MCF 10A (cell line): ENCODE measurements at regions not wholly inside any gene's neighbourhood (a gene's known extent, or its start where the extent isn't known, plus 50 kb on each side); places are given as distances from the start of the nearest gene placed in this dataset.
A peak's percentile ranks its signal among the peaks of the same experiment; 100 is the strongest.
"Not testable (repeated sequence)": the region's sequence is repeated elsewhere in the genome, so short reads cannot be mapped to it uniquely, and the experiment has no call there.

Experiments
- BruUV-seq: library from RNA; stranded (reverse); fragments of 400-500 nt; replicated peaks from 2 replicates; lab custom pipeline; 2021; lab: Mats Ljungman, UMichigan
- CTCF ChIA-PET: fragments of 300-600 bp; sonication (Branson Sonifier 250); formaldehyde crosslinking; extraction: SDS; loops from one replicate; lab custom pipeline; 2021; ENCODE audit warnings: antibody characterized with exemption, inconsistent platforms; lab: Yijun Ruan, JAX
- POLR2A ChIA-PET: fragments of 300-600, 350-650 bp; sonication (Branson Sonifier 250); formaldehyde crosslinking; extraction: SDS; loops from one replicate; lab custom pipeline; 2020; ENCODE audit warnings: antibody characterized with exemption, inconsistent platforms; lab: Yijun Ruan, JAX
- DNase-seq: peaks from one replicate; pipeline ENCODE4 v3.0.0-alpha.2; 2018; ENCODE audit not compliant: unreplicated experiment
- H3K27ac Mint-ChIP-seq: one replicate; pipeline ENCODE4 v1.8.0; 2022; ENCODE audit warnings: mild to moderate bottlenecking, low read depth, mixed read lengths; ENCODE audit not compliant: unreplicated experiment
- H3K27me3 Mint-ChIP-seq: one replicate; pipeline ENCODE4 v1.8.0; 2022; ENCODE audit warnings: mixed read lengths; ENCODE audit not compliant: insufficient read depth, unreplicated experiment
- H3K36me3 Mint-ChIP-seq: one replicate; pipeline ENCODE4 v1.8.0; 2022; ENCODE audit warnings: mild to moderate bottlenecking, moderate library complexity, mixed read lengths; ENCODE audit not compliant: insufficient read depth, unreplicated experiment
- H3K4me1 Mint-ChIP-seq: one replicate; pipeline ENCODE4 v1.8.0; 2022; ENCODE audit warnings: mixed read lengths; ENCODE audit not compliant: insufficient read depth, unreplicated experiment
- H3K4me3 Mint-ChIP-seq: one replicate; pipeline ENCODE4 v1.8.0; 2022; ENCODE audit warnings: mild to moderate bottlenecking, moderate library complexity, mixed read lengths; ENCODE audit not compliant: unreplicated experiment
- H3K9me3 Mint-ChIP-seq: one replicate; pipeline ENCODE4 v1.8.0; 2022; ENCODE audit warnings: mixed read lengths; ENCODE audit not compliant: unreplicated experiment
- intact Hi-C: fragments of 100-400 bp; cut with micrococcal nuclease; formaldehyde crosslinking; loops from 2 replicates; pipeline ENCODE4 v1.14.1; 2022
- TF ChIP-seq, protein P1 (sequence below): fragments of 200-600 bp; IDR thresholded peaks from one replicate; pipeline ENCODE4 v1.8.0; 2022; ENCODE audit warnings: antibody characterized with exemption, mild to moderate bottlenecking; ENCODE audit not compliant: unreplicated experiment

GRCh38 chr10:3255075-3255474 lies 82.5 kb upstream of the PITRM1 start:
- H3K36me3 Mint-ChIP-seq: peaks cover 6% of the 10 kb centered on the region
- DNase-seq: no peak
- no TSS peak for BruUV-seq
- no peak overlapping the region for H3K4me3 Mint-ChIP-seq
- no peaks in the 10 kb centered on the region for H3K4me1 Mint-ChIP-seq
- intact Hi-C loops: no loop called here
- TF ChIP-seq, protein P1, sequence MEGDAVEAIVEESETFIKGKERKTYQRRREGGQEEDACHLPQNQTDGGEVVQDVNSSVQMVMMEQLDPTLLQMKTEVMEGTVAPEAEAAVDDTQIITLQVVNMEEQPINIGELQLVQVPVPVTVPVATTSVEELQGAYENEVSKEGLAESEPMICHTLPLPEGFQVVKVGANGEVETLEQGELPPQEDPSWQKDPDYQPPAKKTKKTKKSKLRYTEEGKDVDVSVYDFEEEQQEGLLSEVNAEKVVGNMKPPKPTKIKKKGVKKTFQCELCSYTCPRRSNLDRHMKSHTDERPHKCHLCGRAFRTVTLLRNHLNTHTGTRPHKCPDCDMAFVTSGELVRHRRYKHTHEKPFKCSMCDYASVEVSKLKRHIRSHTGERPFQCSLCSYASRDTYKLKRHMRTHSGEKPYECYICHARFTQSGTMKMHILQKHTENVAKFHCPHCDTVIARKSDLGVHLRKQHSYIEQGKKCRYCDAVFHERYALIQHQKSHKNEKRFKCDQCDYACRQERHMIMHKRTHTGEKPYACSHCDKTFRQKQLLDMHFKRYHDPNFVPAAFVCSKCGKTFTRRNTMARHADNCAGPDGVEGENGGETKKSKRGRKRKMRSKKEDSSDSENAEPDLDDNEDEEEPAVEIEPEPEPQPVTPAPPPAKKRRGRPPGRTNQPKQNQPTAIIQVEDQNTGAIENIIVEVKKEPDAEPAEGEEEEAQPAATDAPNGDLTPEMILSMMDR: no peak
- ChIA-PET CTCF (interaction anchor here (0.5 to 0.6 kb wide), 2 partner anchors 358 to 615 kb away, joined by 3 to 5 read pairs; no protein-coding TSS in a partner anchor), POLR2A (interaction anchor here (0.6 to 1.2 kb wide), 3 partner anchors 57 to 651 kb away, joined by 3 read pairs; no protein-coding TSS in a partner anchor)
- no peak overlapping the region for H3K27ac Mint-ChIP-seq
- H3K9me3 Mint-ChIP-seq: no peaks in the 10 kb centered on the region
- H3K27me3 Mint-ChIP-seq: peaks cover 18% of the 10 kb centered on the region

- BruUV-seq, H3K9me3 Mint-ChIP-seq, H3K36me3 Mint-ChIP-seq, DNase-seq, H3K4me1 Mint-ChIP-seq, H3K4me3 Mint-ChIP-seq, intact Hi-C loops, H3K27ac Mint-ChIP-seq: not testable (repeated sequence)
- peaks cover 18% of the 10 kb centered on the region for H3K27me3 Mint-ChIP-seq
- CTCF ChIA-PET: interaction anchor here (1.0 kb wide), 1 partner anchor 13 kb away, joined by 3 read pairs; no protein-coding TSS in a partner anchor
- POLR2A ChIA-PET: interaction anchor here (1.2 kb wide), 1 partner anchor 56 kb away, joined by 3 read pairs; no protein-coding TSS in a partner anchor
These were observed 81.4 kb upstream of the PITRM1 start for GRCh38 chr10:3253974-3254373.

GRCh38 chr10:3251172-3251571 lies 78.6 kb upstream of the PITRM1 start:
- peaks cover 6% of the 10 kb centered on the region for H3K36me3 Mint-ChIP-seq
- no peaks in the 10 kb centered on the region for H3K9me3 Mint-ChIP-seq
- H3K27me3 Mint-ChIP-seq: peaks cover 18% of the 10 kb centered on the region
- ChIA-PET CTCF (interaction anchor here (0.5 to 0.6 kb wide), 2 partner anchors 527 to 530 kb away, joined by 3 read pairs; no protein-coding TSS in a partner anchor), POLR2A (interaction anchor here (0.6 kb wide), 2 partner anchors 1093 to 1520 kb away, joined by 3 read pairs; no protein-coding TSS in a partner anchor)
- TF ChIP-seq, protein P1: no peak
- no TSS peak for BruUV-seq
- intact Hi-C loops: no loop called here
- no peak overlapping the region for H3K27ac Mint-ChIP-seq
- H3K4me1 Mint-ChIP-seq: peaks cover 7% of the 10 kb centered on the region
- DNase-seq: no peak
- H3K4me3 Mint-ChIP-seq: no peak overlapping the region

- H3K27ac Mint-ChIP-seq: peak overlapping the region; percentile 87
- intact Hi-C loops: loop anchor here (2.0 to 5.0 kb wide), 2 partner anchors 203 to 219 kb away; no protein-coding TSS in a partner anchor
- POLR2A ChIA-PET: interaction anchor here (0.7 to 1.7 kb wide), 9 partner anchors 9 to 1517 kb away, joined by 3 to 13 read pairs (median 4); partner anchors contain the start of gene KLF6
- CTCF ChIA-PET: no interaction called here
- DNase-seq: no peak
- H3K27me3 Mint-ChIP-seq: peaks cover 18% of the 10 kb centered on the region
- TF ChIP-seq, protein P1: no peak
- H3K9me3 Mint-ChIP-seq: no peaks in the 10 kb centered on the region
- H3K4me1 Mint-ChIP-seq: peaks cover 7% of the 10 kb centered on the region
- peaks cover 6% of the 10 kb centered on the region for H3K36me3 Mint-ChIP-seq
- BruUV-seq: no TSS peak
- H3K4me3 Mint-ChIP-seq: no peak overlapping the region
These were observed 76.8 kb upstream of the PITRM1 start for GRCh38 chr10:3249307-3249889.
